Fibroblast of lung (primary cell): ENCODE measurements at regions not wholly inside any gene's neighbourhood (a gene's known extent, or its start where the extent isn't known, plus 50 kb on each side); places are given as distances from the start of the nearest gene placed in this dataset.

ENCODE experiments used
- CTCF ChIP-seq, 2 donors: IDR thresholded peaks in 1 of 2; conservative IDR thresholded peaks in 1 of 2; 1 replicate in 1 of 2; 2 replicates in 1 of 2; pipeline ENCODE4 v1.5.1; 2011 to 2012; ENCODE audit warnings: low read length in 2 of 2, control low read depth in 1 of 2, inconsistent platforms in 1 of 2, low read depth in 1 of 2, mild to moderate bottlenecking in 1 of 2
- EZH2 ChIP-seq: IDR thresholded peaks from 2 replicates; pipeline ENCODE4 v1.5.1; 2012; ENCODE audit warnings: low read length, control low read depth, mild to moderate bottlenecking; ENCODE audit errors: missing control alignments

- TF ChIP-seq CTCF (conservative IDR thresholded peaks at IDR 0.05 in 1 of 2, IDR thresholded peaks at IDR 0.05 in 1 of 2; ENCODE audit: low read depth in 1 of 2, low read length in 2 of 2) (no peak), EZH2 (no peak)
Observed at GRCh38 chr17:71798701-71799100, 322.1 kb upstream of the SOX9 start.
